Neural cell (in vitro differentiated cells): ENCODE measurements at regions not wholly inside any gene's neighbourhood (a gene's known extent, or its start where the extent isn't known, plus 50 kb on each side); places are given as distances from the start of the nearest gene placed in this dataset.

Source experiments
- H2AFZ ChIP-seq: fragments of 200-600, 300-800 bp; sonication (generic), shearing (Covaris generic); 2 replicates; pipeline ENCODE4 v1.6.0; 2014; ENCODE audit warnings: low read depth, mild to moderate bottlenecking, antibody characterized with exemption, low read length, moderate library complexity
- H3F3A ChIP-seq: fragments of 200-600 bp; shearing (Covaris generic); 2 replicates; pipeline ENCODE4 v1.6.1; 2016; ENCODE audit warnings: mild to moderate bottlenecking, moderate library complexity, mixed read lengths, antibody characterized with exemption, low read length; ENCODE audit not compliant: insufficient read depth, poor library complexity, severe bottlenecking
- H3K27ac ChIP-seq: fragments of 200-600, 300-800 bp; sonication (generic), shearing (Covaris generic); 2 replicates; pipeline ENCODE4 v1.5.1; 2014; ENCODE audit warnings: mild to moderate bottlenecking, low read length, moderate library complexity
- H3K27me3 ChIP-seq: fragments of 300-800, 200-600 bp; sonication (generic), shearing (Covaris generic); 2 replicates; pipeline ENCODE4 v1.6.0; 2014; ENCODE audit warnings: mild to moderate bottlenecking, low read depth, low read length, moderate library complexity; ENCODE audit not compliant: insufficient read depth
- H3K36me3 ChIP-seq: fragments of 300-800, 200-600 bp; sonication (generic), shearing (Covaris generic); 2 replicates; pipeline ENCODE4 v1.5.1; 2014; ENCODE audit warnings: mild to moderate bottlenecking, antibody characterized with exemption, low read length, moderate library complexity; ENCODE audit not compliant: insufficient read depth
- H3K4me2 ChIP-seq: fragments of 300-800, 200-600 bp; sonication (generic), shearing (Covaris generic); 2 replicates; pipeline ENCODE4 v1.6.0; 2014; ENCODE audit warnings: mild to moderate bottlenecking, low read length
- H3K4me3 ChIP-seq: fragments of 300-800, 200-600 bp; sonication (generic), shearing (Covaris generic); 2 replicates; pipeline ENCODE4 v1.5.1; 2014; ENCODE audit warnings: mild to moderate bottlenecking, low read length, moderate library complexity
- H3K79me2 ChIP-seq: fragments of 200-600 bp; shearing (Covaris generic); replicated peaks from 2 replicates; pipeline ENCODE4 v1.6.0; 2014; ENCODE audit warnings: mild to moderate bottlenecking, low read length, moderate library complexity; ENCODE audit not compliant: insufficient read depth
- H3K9ac ChIP-seq: fragments of 300-800, 200-600 bp; sonication (generic), shearing (Covaris generic); 2 replicates; pipeline ENCODE4 v1.6.1; 2016; ENCODE audit warnings: mild to moderate bottlenecking, low read length, mixed read lengths
- H3K9me2 ChIP-seq: fragments of 200-600 bp; shearing (Covaris generic); 2 replicates; pipeline ENCODE4 v1.6.1; 2016; ENCODE audit warnings: mild to moderate bottlenecking, low read length, mixed read lengths; ENCODE audit not compliant: insufficient read depth
- H3K9me3 ChIP-seq: fragments of 200-600, 300-800 bp; sonication (generic), shearing (Covaris generic); 2 replicates; pipeline ENCODE4 v1.6.1; 2016; ENCODE audit warnings: mild to moderate bottlenecking, mixed run types, low read length, moderate library complexity, mixed read lengths
- H4K20me1 ChIP-seq: fragments of 200-600 bp; shearing (Covaris generic); 2 replicates; pipeline ENCODE4 v1.6.1; 2016; ENCODE audit warnings: mild to moderate bottlenecking, mixed run types; ENCODE audit not compliant: insufficient read depth
- EP300 ChIP-seq: fragments of 450-650 bp; conservative IDR thresholded peaks from 2 replicates; pipeline ENCODE4 v1.6.1; 2014; ENCODE audit warnings: antibody characterized with exemption, mild to moderate bottlenecking, moderate library complexity; ENCODE audit not compliant: poor library complexity, severe bottlenecking
- EZH2 ChIP-seq: fragments of 200-600, 300-800 bp; shearing (Covaris generic), sonication (generic); IDR thresholded peaks from 2 replicates; pipeline ENCODE4 v1.6.1; 2014; ENCODE audit warnings: antibody characterized with exemption, low read length, borderline replicate concordance, mild to moderate bottlenecking; ENCODE audit not compliant: insufficient read depth, poor library complexity, severe bottlenecking
- MXI1 ChIP-seq: fragments of 450-650 bp; conservative IDR thresholded peaks from 2 replicates; pipeline ENCODE4 v1.6.1; 2014; ENCODE audit warnings: antibody characterized with exemption, mild to moderate bottlenecking; ENCODE audit not compliant: poor library complexity, severe bottlenecking
- POLR2AphosphoS5 ChIP-seq: IDR thresholded peaks from 2 replicates; pipeline ENCODE4 v1.6.1; 2012
- RAD21 ChIP-seq: fragments of 450-650 bp; conservative IDR thresholded peaks from 2 replicates; pipeline ENCODE4 v1.6.1; 2014; ENCODE audit warnings: antibody characterized with exemption, mild to moderate bottlenecking, moderate library complexity
- SMC3 ChIP-seq: fragments of 450-650 bp; conservative IDR thresholded peaks from 2 replicates; pipeline ENCODE4 v1.6.1; 2014; ENCODE audit warnings: antibody characterized with exemption, mild to moderate bottlenecking, moderate library complexity; ENCODE audit not compliant: poor library complexity
- TAF1 ChIP-seq: IDR thresholded peaks from 2 replicates; pipeline ENCODE4 v1.6.1; 2012; ENCODE audit warnings: low read depth
- TF ChIP-seq, protein P1 (sequence below): fragments of 450-650 bp; IDR thresholded peaks from 2 replicates; pipeline ENCODE4 v1.5.1; 2014; ENCODE audit warnings: antibody characterized with exemption, mild to moderate bottlenecking, moderate library complexity; ENCODE audit not compliant: poor library complexity, severe bottlenecking
- TF ChIP-seq, protein P2 (sequence below): IDR thresholded peaks from 2 replicates; pipeline ENCODE4 v1.6.1; 2012; ENCODE audit warnings: borderline replicate concordance

DNA sequence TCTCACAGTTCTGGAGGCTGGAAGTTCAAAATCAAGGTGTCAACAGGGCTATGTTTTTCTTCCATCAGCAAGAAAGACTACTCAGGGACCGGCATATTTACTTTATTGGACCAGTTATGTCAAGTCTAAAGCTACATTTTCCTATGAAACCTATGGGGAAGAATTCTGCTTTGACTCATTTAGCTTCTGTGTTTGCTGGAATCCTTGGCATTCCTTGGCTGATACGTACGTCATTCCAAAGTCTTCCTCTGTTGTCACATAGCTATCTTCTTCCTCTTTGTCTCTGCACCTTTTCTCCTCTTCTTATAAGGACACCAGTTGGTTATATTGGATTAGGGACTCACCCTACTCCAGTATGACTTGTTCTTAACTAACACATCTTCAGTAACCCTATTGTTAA is 137.4 kb upstream of the FBXO11 start:
- Histone ChIP-seq H2AFZ (no peak overlapping the region), H4K20me1 (no peaks in the 10 kb centered on the region), H3K4me3 (no peak overlapping the region), H3K79me2 (no peaks in the 10 kb centered on the region), H3K9me3 (no peaks in the 10 kb centered on the region), H3K9me2 (no peaks in the 10 kb centered on the region), H3K36me3 (no peaks in the 10 kb centered on the region), H3K9ac (no peak overlapping the region), H3K4me2 (no peak overlapping the region), H3K27ac (no peak overlapping the region), H3F3A (no peaks in the 10 kb centered on the region), H3K27me3 (no peaks in the 10 kb centered on the region)
- no peak for TF ChIP-seq SMC3
- TF ChIP-seq EZH2: no peak
- TF ChIP-seq EP300: no peak

DNA sequence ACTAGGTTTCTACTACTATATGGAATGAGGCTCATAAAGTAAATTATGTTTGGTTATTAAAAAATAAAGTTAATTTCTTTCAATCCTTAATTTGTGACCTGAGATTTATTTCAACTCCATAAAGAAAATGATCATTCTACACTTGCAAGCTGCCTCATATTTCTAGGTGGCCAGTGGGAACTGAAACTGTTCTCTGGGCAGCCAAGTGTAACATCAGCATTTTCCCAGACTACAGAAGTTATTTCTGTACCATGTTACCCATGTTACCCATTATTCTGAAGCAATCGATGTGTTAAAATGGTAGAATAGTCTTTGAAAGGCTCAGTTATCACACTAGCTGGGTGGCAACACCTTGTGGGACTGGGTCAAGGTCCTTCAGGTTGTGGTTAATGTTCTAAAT is 139.3 kb upstream of the FBXO11 start:
- H3K9ac ChIP-seq: no peak overlapping the region
- no peaks in the 10 kb centered on the region for H3K36me3 ChIP-seq

More for the DNA sequence above, 139.3 kb upstream of the FBXO11 start:
- H4K20me1 ChIP-seq: no peaks in the 10 kb centered on the region
- no peaks in the 10 kb centered on the region for H3K79me2 ChIP-seq
- H3K27ac ChIP-seq: no peak overlapping the region
- TF ChIP-seq, protein P1, sequence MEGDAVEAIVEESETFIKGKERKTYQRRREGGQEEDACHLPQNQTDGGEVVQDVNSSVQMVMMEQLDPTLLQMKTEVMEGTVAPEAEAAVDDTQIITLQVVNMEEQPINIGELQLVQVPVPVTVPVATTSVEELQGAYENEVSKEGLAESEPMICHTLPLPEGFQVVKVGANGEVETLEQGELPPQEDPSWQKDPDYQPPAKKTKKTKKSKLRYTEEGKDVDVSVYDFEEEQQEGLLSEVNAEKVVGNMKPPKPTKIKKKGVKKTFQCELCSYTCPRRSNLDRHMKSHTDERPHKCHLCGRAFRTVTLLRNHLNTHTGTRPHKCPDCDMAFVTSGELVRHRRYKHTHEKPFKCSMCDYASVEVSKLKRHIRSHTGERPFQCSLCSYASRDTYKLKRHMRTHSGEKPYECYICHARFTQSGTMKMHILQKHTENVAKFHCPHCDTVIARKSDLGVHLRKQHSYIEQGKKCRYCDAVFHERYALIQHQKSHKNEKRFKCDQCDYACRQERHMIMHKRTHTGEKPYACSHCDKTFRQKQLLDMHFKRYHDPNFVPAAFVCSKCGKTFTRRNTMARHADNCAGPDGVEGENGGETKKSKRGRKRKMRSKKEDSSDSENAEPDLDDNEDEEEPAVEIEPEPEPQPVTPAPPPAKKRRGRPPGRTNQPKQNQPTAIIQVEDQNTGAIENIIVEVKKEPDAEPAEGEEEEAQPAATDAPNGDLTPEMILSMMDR: no peak
- TF ChIP-seq, protein P2, sequence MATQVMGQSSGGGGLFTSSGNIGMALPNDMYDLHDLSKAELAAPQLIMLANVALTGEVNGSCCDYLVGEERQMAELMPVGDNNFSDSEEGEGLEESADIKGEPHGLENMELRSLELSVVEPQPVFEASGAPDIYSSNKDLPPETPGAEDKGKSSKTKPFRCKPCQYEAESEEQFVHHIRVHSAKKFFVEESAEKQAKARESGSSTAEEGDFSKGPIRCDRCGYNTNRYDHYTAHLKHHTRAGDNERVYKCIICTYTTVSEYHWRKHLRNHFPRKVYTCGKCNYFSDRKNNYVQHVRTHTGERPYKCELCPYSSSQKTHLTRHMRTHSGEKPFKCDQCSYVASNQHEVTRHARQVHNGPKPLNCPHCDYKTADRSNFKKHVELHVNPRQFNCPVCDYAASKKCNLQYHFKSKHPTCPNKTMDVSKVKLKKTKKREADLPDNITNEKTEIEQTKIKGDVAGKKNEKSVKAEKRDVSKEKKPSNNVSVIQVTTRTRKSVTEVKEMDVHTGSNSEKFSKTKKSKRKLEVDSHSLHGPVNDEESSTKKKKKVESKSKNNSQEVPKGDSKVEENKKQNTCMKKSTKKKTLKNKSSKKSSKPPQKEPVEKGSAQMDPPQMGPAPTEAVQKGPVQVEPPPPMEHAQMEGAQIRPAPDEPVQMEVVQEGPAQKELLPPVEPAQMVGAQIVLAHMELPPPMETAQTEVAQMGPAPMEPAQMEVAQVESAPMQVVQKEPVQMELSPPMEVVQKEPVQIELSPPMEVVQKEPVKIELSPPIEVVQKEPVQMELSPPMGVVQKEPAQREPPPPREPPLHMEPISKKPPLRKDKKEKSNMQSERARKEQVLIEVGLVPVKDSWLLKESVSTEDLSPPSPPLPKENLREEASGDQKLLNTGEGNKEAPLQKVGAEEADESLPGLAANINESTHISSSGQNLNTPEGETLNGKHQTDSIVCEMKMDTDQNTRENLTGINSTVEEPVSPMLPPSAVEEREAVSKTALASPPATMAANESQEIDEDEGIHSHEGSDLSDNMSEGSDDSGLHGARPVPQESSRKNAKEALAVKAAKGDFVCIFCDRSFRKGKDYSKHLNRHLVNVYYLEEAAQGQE: no peak
- no peak for TF ChIP-seq MXI1
- no peak for TF ChIP-seq TAF1
- TF ChIP-seq SMC3: no peak
- TF ChIP-seq EP300: no peak
- no peak for TF ChIP-seq EZH2
- TF ChIP-seq RAD21: no peak
- no peak for TF ChIP-seq POLR2AphosphoS5
- no peaks in the 10 kb centered on the region for H3K9me3 ChIP-seq
- H3K4me3 ChIP-seq: no peak overlapping the region
- H3K4me2 ChIP-seq: no peak overlapping the region
- H3K9me2 ChIP-seq: no peaks in the 10 kb centered on the region
- no peaks in the 10 kb centered on the region for H3F3A ChIP-seq
- no peak overlapping the region for H2AFZ ChIP-seq
- H3K27me3 ChIP-seq: no peaks in the 10 kb centered on the region
